CD4-positive, alpha-beta T cell treated with Interleukin-1 beta for 1 hour (primary cell): ENCODE measurements at regions not wholly inside any gene's neighbourhood (a gene's known extent, or its start where the extent isn't known, plus 50 kb on each side); places are given as distances from the start of the nearest gene placed in this dataset.
"Not testable (repeated sequence)": the region's sequence is repeated elsewhere in the genome, so short reads cannot be mapped to it uniquely, and the experiment has no call there.

Experiments used
- DNase-seq, 2 donors: peaks; one replicate each; pipeline ENCODE4 v3.0.0-alpha.2; 2020 to 2022

DNA sequence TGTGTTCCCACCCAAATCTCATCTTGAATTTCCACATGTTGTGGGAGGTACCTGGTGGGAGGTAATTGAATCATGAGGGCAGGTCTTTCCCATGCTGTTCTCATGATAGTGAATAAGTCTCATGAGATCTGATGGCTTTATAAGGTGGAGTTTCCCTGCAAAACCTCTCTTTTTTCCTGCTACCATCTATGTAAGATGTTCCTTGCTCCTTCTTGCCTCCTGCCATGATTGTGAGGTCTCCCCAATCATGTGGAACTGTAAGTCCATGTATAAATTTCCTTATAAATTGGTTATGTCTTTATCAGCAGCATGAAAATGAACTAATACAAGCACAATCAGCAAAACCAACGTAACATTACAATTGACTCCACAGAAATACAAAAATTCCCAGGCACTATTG lies 814.8 kb upstream of the CITED2 start:
- not testable (repeated sequence) for DNase-seq

GRCh38 chr6:140185991-140186390 lies 811.5 kb upstream of the CITED2 start:
- no peak for DNase-seq

DNA sequence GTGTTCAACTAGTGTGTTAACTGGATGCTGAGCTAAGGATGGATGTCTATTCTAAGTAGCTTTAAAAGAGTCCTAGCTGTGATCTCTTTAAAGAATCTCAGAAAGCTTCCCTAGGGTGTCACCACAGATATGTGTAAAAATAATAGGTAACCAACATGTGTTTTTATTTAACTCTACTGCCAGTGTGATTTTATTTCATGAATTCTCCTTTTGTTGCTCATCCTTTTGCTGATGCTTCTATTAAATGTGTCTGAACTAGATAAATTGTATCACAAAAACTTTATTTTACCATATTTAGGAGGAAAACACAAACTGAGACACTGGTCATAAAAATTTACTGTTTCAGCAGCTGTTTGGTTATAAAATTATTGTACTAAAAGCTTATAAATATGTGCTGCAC lies 809.4 kb upstream of the CITED2 start:
- no peak for DNase-seq

DNA sequence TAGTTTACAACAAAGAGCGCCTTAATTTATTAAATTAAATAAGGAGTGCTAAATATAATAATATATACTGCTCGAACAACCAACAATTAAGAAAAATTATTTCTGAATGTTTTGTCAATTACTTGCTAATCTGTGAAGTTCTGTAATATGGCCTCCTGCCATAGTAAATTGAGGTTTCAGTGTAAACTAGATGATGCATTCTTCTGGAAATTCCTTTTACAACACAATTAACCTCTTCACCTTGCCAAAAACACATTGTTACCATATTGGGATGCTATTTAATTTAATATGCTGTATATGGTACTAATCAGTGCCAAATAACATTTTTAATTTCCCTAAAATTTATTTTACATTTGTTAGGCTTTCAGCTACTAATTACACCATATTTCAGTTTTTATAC lies 808.4 kb upstream of the CITED2 start:
- DNase-seq = no peak

DNA sequence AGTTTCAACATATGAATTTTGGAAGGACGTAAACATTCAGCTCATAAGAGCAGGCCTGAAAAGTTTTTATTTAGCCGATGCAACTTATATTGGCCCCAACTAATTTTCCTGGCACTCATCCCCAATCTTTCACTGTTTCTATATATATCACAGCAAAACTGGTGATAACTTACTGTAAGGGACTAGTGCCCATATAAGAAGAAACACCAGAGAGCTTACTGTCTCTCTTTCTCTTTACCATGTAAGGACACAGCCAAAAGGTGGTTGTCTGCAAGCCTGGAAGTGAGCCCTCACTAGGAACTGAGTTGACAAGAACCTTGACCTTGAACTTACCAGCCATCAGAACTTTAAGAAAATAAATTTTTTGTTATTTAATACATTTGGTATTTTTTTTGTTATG lies 807.4 kb upstream of the CITED2 start:
- DNase-seq = no peak

- DNase-seq = no peak
Observed at GRCh38 chr6:140180306-140180705, 805.9 kb upstream of the CITED2 start.

- DNase-seq = no peak
Observed at GRCh38 chr6:140178935-140179334, 804.5 kb upstream of the CITED2 start.

GRCh38 chr6:140178520-140178919 lies 804.1 kb upstream of the CITED2 start:
- no peak for DNase-seq

DNA sequence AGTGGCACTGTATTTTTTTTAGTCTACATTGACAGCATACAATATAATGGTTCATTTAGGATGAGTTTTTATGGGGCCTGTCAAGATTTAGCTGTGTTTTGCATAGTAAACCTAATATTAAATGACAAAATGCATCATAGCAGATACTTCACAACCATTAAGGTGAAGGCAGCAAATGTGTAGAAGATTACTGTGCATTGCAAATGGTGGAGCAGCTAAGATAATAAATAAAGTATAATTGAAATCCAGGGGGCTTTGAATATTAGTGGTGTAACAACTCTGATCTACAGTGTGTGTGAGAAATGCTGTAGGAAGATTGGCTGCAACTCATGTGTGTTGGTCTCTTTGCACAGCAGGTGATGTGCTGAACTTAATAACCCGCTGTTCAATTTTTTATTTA lies 801.9 kb upstream of the CITED2 start:
- no peak for DNase-seq

DNA sequence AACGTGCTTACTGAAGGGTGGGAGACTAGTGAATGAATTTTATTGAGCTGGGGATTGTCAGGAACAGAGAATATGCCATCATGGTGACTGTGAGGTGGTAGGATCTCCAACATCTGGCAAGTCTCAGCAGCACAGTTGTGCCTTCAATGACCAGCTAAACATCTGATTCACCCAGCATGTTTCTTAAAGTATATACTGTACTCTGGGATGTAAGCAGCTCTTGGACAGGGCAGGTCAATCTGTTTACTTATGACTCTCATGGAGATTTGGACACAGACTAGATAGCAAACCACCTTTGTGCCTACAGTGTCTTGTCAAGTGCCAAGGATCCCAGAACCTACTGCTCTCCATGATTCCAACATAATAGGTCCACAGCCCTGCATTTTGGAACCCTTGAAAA lies 801.0 kb upstream of the CITED2 start:
- no peak for DNase-seq

GRCh38 chr6:140174524-140174923 lies 800.1 kb upstream of the CITED2 start:
- no peak for DNase-seq

DNA sequence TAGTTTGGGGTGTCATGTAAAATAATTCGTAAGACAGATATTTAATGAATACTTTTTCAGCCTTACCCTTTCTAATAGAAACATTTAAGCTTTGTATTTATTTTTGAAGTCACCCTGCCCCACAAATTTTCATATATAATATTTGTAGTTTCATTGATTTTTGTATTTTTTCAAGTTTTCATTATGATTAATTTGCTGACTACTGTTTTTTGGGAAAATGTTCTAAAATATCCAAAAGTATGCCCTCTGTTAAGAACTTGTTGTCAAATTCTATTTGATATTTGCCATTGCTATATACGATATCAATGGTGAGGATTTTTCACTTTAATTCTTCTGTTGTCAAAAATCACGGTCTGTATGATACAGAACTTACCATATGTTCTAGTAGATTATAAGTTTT lies 793.9 kb upstream of the CITED2 start:
- no peak for DNase-seq

- DNase-seq = no peak
Observed at GRCh38 chr6:140160909-140161308, 786.5 kb upstream of the CITED2 start.

DNA sequence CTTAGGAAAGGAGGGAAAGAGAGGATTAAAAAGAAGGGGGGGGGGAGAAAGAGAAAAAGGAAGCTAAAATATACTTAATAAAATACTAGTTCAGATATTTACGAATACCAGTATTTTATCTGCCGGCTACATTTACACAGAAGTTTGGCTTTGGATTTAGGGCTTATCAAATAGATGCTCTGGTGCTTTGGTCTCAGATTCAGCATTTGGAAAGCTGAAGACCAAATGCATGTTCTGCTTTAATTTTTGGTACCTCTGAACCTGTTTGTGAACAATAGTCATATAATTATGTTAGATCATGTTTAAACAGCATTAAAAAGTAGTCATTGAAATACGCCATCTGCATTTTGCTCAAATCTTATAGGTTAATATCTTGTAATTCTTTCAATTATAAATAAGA lies 786.0 kb upstream of the CITED2 start:
- DNase-seq = no peak

- DNase-seq = no peak
Observed at GRCh38 chr6:140156131-140156530, 781.7 kb upstream of the CITED2 start.

GRCh38 chr6:140155451-140156126 lies 781.1 kb upstream of the CITED2 start:
- DNase-seq = no peak

DNA sequence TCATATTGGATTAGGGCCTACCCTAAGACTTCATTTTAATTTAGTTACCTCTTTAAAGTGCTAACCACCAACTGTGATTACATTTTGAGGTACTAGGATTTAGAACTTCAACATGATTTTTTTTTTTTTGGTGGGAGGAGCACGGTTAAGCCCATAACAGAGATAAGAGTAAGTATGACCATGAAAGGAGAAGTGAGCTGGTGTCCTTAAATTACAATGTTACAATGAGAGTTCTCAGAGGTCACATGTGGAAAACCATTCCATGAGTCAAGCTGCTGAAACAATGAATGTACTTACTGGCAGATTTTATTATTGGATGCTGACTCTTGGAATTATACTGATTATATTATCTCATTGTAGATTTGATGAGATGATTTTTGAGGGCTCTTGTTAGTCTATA lies 779.3 kb upstream of the CITED2 start:
- no peak for DNase-seq

DNA sequence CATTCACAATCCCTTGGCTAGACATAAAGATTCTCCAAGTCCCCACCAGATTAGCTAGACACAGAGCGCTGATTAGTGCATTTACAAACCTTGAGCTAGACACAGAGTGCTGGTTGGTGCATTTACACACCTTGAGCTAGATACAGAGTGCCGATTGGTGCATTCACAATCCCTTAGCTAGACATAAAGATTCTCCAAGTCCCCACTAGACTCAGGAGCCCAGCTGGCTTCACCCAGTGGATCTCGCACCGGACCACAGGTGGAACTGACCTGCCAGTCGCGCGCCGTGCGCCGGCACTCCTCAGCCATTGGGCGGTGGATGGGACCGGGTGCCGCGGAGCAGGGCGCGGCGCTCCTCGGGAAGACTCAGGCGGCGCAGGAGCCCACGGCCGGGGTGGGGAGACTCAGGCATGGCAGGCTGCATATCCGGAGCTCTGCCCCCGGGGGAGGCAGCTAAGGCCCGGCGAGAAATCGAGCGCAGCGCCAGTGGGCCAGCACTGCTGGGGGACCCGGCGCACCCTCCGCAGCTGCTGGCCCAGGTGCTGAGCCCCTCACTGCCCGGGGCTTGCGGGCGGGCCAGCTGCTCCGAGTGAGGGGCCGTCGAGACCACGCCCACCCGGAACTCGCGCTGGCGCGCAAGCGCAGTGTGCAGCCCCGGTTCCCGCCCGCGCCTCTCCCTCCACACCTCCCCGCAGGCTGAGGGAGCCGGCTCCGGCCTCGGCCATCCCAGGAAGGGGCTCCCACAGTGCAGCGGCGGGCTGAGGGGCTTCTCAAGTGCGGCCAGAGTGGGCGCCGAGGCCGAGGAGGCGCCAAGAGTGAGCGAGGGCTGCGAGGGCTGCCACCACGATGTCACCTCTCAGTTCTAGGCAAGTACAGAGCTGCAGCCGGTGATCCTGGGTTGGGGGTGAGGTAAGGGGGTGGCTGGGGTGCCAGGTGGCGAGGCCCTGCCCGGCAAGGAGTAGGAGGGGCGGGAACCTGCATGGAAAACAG lies 773.7 kb upstream of the CITED2 start:
- DNase-seq = not testable (repeated sequence)

DNA sequence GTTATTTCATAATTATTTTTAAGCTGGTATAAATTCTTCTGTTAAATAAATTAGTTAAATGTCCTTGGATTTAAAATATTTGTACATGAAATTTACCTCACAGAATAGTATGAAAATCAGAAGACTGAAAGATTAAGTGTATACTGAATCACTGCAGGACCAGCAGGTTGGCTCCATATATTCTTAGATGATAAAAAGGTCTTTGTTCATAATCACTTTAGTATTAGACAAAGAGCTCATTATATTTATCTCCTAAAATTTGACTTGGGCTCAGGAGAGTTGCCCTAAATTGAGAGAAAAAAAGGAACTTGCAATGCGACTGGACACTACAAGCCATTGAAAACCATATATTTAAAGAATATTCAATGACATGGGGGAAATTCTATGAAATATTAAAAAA lies 766.4 kb upstream of the CITED2 start:
- DNase-seq = no peak

- no peak for DNase-seq
Observed at GRCh38 chr6:140138311-140139010, 764.0 kb upstream of the CITED2 start.

GRCh38 chr6:140134224-140134623 lies 759.8 kb upstream of the CITED2 start:
- DNase-seq = no peak

GRCh38 chr6:140130074-140130473 lies 755.6 kb upstream of the CITED2 start:
- no peak for DNase-seq

- no peak for DNase-seq
Observed at GRCh38 chr6:140124498-140124897, 750.0 kb upstream of the CITED2 start.

DNA sequence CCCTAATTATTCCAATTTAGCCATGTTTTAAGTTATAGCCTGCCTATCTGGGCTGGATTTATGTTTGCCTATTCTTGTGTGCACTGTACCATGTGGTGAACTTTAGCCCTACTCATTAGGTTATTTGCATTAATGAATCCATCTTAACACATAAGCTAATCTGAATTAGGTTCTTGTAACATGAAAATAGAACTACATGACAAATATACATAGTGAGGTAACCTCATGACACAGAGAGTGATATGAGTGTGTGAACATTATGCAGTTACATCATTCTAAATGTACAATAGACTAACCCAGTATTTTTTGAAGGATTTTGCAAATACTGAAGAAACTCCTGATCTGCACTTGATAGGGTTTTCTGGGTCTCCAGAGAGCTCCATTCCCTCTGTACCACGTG lies 733.7 kb upstream of the CITED2 start:
- DNase-seq = no peak
